A673 (cell line): ENCODE measurements at regions not wholly inside any gene's neighbourhood (a gene's known extent, or its start where the extent isn't known, plus 50 kb on each side); places are given as distances from the start of the nearest gene placed in this dataset.

Experiments
- EZH2 ChIP-seq: fragments of 200-600 bp; sonication (generic); IDR thresholded peaks from 2 replicates; pipeline ENCODE4 v1.6.1; 2017; ENCODE audit warnings: borderline replicate concordance, low read depth, mild to moderate bottlenecking, mixed read lengths, antibody characterized with exemption, low read length; ENCODE audit not compliant: poor library complexity, severe bottlenecking
- TF ChIP-seq, protein P1 (sequence below): fragments of 300-800, 200-600 bp; sonication (generic); conservative IDR thresholded peaks from 2 replicates; pipeline ENCODE4 v1.5.1; 2017; ENCODE audit warnings: low read depth, mild to moderate bottlenecking, antibody characterized with exemption, low read length, moderate library complexity, mixed read lengths

GRCh38 chr16:82439678-82440293, 187.0 kb upstream of the CDH13 start:
- TF ChIP-seq, protein P1, sequence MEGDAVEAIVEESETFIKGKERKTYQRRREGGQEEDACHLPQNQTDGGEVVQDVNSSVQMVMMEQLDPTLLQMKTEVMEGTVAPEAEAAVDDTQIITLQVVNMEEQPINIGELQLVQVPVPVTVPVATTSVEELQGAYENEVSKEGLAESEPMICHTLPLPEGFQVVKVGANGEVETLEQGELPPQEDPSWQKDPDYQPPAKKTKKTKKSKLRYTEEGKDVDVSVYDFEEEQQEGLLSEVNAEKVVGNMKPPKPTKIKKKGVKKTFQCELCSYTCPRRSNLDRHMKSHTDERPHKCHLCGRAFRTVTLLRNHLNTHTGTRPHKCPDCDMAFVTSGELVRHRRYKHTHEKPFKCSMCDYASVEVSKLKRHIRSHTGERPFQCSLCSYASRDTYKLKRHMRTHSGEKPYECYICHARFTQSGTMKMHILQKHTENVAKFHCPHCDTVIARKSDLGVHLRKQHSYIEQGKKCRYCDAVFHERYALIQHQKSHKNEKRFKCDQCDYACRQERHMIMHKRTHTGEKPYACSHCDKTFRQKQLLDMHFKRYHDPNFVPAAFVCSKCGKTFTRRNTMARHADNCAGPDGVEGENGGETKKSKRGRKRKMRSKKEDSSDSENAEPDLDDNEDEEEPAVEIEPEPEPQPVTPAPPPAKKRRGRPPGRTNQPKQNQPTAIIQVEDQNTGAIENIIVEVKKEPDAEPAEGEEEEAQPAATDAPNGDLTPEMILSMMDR = peak; percentile 58
- TF ChIP-seq EZH2 = no peak
